ENCODE measurements at regions not wholly inside any gene's neighbourhood (a gene's known extent, or its start where the extent isn't known, plus 50 kb on each side); places are given as distances from the start of the nearest gene placed in this dataset.
"Not testable (repeated sequence)": the region's sequence is repeated elsewhere in the genome, so short reads cannot be mapped to it uniquely, and the experiment has no call there.

DNA sequence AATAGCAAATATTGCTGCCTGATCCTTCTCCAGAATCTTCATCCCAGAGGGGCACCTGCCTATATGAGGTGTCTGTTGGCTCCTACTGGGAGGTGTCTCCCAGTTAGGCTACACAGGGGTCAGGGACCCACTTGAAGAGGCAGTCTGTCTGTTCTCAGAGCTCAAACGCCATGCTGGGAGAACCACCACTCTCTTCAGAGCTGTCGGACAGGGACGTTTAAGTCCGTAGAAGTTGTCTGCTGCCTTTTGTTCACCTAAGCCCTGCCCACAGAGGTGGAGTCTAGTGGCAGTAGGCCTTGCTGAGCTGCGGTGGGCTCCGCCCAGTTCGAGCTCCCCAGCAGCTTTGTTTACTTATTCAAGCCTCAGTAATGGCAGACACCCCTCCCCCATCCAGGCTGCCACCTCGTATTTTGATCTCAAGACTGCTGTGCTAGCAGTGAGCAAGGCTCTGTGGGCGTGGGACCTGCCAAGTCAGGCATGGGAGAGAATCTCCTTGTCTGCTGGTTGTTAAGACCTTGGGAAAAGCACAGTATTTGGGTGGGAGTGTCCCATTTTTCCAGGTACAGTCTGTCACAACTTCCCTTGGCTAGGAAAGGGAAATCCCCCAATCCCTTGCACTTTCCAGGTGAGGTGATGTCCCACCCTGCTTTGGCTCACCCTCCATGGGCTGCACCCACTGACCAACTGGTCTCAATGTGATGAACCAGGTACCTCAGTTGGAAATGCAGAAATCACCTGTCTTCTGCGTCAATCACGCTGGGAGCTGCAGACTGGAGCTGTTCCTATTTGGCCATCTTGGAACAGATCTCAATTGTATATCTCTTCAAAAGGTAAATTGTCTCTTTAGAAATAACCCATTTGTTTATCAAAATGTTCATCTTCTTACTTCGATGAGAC lies 87.4 kb upstream of the ITPRID2 start:
- H3K9ac ChIP-seq (ENCODE audit: extremely low read depth, insufficient read length, low read length); H2BK120ac ChIP-seq (ENCODE audit: low read depth, low read length, poor library complexity, severe bottlenecking); H2BK5ac ChIP-seq (ENCODE audit: insufficient read length, low read length); H3K4me1 ChIP-seq (ENCODE audit: insufficient read depth, low read length); H3K27me3 Mint-ChIP-seq (ENCODE audit: low read depth); H4K8ac ChIP-seq (replicated peaks; ENCODE audit: insufficient read length, low read depth, low read length); H3K23me2 ChIP-seq (ENCODE audit: insufficient read length, low read depth, low read length, poor library complexity, severe bottlenecking); H2AK5ac ChIP-seq (ENCODE audit: insufficient read length, low read length); H3K79me2 ChIP-seq (ENCODE audit: insufficient read depth, low read length); H3K56ac ChIP-seq (ENCODE audit: insufficient read length, low read depth, low read length); H3K27ac ChIP-seq (ENCODE audit: insufficient read length, low read depth, low read length); H3K27me3 ChIP-seq (ENCODE audit: insufficient read depth, low read length); H2BK20ac ChIP-seq (ENCODE audit: low read depth, low read length, poor library complexity, severe bottlenecking); H4K91ac ChIP-seq (ENCODE audit: insufficient read length, low read depth, low read length); H2AFZ ChIP-seq (ENCODE audit: low read length); H3K4ac ChIP-seq (ENCODE audit: low read depth, low read length); H3K9me3 ChIP-seq (ENCODE audit: control insufficient read depth, low read depth, low read length); H3K9me3 Mint-ChIP-seq; H2BK12ac ChIP-seq (ENCODE audit: insufficient read length, low read depth, low read length); H3K36me3 Mint-ChIP-seq (ENCODE audit: insufficient read depth in 1 of 3, low read depth in 3 of 3); H3K79me1 ChIP-seq (ENCODE audit: insufficient read depth, low read depth, low read length, poor library complexity, severe bottlenecking); H4K20me1 ChIP-seq (ENCODE audit: control insufficient read depth, insufficient read depth, insufficient read length); H3K23ac ChIP-seq (ENCODE audit: insufficient read length, low read depth, low read length); H3K14ac ChIP-seq (ENCODE audit: insufficient read depth, low read length); H4K5ac ChIP-seq (ENCODE audit: insufficient read length, low read depth, low read length); H2BK15ac ChIP-seq (ENCODE audit: low read depth, low read length); H3T11ph ChIP-seq (ENCODE audit: low read length): not testable (repeated sequence)
- H3K18ac ChIP-seq (ENCODE audit: insufficient read length, low read depth, low read length): peak overlapping the region; percentile 53
- H3K4me2 ChIP-seq (ENCODE audit: insufficient read depth, insufficient read length, low read length): peak overlapping the region; percentile 52
- Mint-ChIP-seq H3K4me1 (peaks cover 12 to 13% of the 10 kb centered on the region in 2 experiments), H3K27ac (peak overlapping the region in 2 of 3 experiments; percentile 35 to 53; a peak in 3 of 7 replicates), H3K4me3 (peak overlapping the region; percentile 20 to 27; a peak in 1 of 5 replicates)
- peak; percentile 96 for DNase-seq
- no CpG with 5 or more reads among the region's 12 CpGs for WGBS (ENCODE audit: extremely low coverage, insufficient read length, low lambda C conversion rate)

Data from H9 (cell line).